HL-60 (cell line): ENCODE measurements at regions not wholly inside any gene's neighbourhood (a gene's known extent, or its start where the extent isn't known, plus 50 kb on each side); places are given as distances from the start of the nearest gene placed in this dataset.

Experiments used
- POLR2AphosphoS5 ChIP-seq: IDR thresholded peaks from 2 replicates; pipeline ENCODE4 v1.6.1; 2012; ENCODE audit warnings: low read depth
- TF ChIP-seq, protein P1 (sequence below): IDR thresholded peaks from one replicate; pipeline ENCODE4 v1.5.1; 2011; ENCODE audit warnings: low read length, control low read depth, inconsistent platforms; ENCODE audit not compliant: insufficient read depth
- TF ChIP-seq, protein P2 (sequence below): IDR thresholded peaks from 2 replicates; pipeline ENCODE4 v1.6.1; 2012; ENCODE audit warnings: low read depth; ENCODE audit not compliant: insufficient replicate concordance

DNA sequence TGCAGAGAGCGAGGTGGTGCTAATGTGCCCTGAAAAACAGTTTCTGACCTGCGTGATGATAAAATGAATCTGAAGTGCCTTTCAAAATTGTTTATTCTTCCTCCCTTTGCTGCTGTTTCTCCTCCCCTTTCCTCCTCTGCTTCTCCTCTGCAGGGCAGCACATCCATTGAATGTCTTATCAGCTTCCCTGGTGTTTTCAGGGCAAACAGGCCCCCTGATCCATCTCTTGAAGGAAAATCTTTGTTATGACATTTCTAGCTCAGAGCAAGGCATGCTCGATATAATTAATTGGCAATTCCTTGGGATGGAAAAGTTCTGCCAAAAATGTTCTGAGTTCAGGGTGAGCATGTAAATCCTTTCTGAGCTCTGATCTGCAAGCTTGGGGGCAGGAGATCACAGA lies 364.2 kb upstream of the ZNF32 start:
- TF ChIP-seq, protein P1, sequence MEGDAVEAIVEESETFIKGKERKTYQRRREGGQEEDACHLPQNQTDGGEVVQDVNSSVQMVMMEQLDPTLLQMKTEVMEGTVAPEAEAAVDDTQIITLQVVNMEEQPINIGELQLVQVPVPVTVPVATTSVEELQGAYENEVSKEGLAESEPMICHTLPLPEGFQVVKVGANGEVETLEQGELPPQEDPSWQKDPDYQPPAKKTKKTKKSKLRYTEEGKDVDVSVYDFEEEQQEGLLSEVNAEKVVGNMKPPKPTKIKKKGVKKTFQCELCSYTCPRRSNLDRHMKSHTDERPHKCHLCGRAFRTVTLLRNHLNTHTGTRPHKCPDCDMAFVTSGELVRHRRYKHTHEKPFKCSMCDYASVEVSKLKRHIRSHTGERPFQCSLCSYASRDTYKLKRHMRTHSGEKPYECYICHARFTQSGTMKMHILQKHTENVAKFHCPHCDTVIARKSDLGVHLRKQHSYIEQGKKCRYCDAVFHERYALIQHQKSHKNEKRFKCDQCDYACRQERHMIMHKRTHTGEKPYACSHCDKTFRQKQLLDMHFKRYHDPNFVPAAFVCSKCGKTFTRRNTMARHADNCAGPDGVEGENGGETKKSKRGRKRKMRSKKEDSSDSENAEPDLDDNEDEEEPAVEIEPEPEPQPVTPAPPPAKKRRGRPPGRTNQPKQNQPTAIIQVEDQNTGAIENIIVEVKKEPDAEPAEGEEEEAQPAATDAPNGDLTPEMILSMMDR, result no peak
- TF ChIP-seq, protein P2, sequence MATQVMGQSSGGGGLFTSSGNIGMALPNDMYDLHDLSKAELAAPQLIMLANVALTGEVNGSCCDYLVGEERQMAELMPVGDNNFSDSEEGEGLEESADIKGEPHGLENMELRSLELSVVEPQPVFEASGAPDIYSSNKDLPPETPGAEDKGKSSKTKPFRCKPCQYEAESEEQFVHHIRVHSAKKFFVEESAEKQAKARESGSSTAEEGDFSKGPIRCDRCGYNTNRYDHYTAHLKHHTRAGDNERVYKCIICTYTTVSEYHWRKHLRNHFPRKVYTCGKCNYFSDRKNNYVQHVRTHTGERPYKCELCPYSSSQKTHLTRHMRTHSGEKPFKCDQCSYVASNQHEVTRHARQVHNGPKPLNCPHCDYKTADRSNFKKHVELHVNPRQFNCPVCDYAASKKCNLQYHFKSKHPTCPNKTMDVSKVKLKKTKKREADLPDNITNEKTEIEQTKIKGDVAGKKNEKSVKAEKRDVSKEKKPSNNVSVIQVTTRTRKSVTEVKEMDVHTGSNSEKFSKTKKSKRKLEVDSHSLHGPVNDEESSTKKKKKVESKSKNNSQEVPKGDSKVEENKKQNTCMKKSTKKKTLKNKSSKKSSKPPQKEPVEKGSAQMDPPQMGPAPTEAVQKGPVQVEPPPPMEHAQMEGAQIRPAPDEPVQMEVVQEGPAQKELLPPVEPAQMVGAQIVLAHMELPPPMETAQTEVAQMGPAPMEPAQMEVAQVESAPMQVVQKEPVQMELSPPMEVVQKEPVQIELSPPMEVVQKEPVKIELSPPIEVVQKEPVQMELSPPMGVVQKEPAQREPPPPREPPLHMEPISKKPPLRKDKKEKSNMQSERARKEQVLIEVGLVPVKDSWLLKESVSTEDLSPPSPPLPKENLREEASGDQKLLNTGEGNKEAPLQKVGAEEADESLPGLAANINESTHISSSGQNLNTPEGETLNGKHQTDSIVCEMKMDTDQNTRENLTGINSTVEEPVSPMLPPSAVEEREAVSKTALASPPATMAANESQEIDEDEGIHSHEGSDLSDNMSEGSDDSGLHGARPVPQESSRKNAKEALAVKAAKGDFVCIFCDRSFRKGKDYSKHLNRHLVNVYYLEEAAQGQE, result no peak
- TF ChIP-seq POLR2AphosphoS5, result no peak
